Tibial artery (tissue), 4 donors: ENCODE measurements at regions not wholly inside any gene's neighbourhood (a gene's known extent, or its start where the extent isn't known, plus 50 kb on each side); places are given as distances from the start of the nearest gene placed in this dataset.

Experiments used
- DNase-seq, 2 donors: peaks; one replicate each; pipeline ENCODE4 v3.0.0-alpha.2; 2019
- H3K27ac ChIP-seq, 2 donors: fragments of 200-600 bp; sonication (generic) in 1 of 2; 1 replicate in 1 of 2; 2 replicates in 1 of 2; pipeline ENCODE4 v1.5.1; 2018 to 2019; ENCODE audit warnings: mild to moderate bottlenecking in 1 of 2
- H3K27me3 ChIP-seq, 2 donors: fragments of 200-600 bp; sonication (generic) in 1 of 2; one replicate each; pipeline versions ENCODE4 v1.5.1 to v1.6.0; 2016 to 2019
- H3K36me3 ChIP-seq, 3 donors: fragments of 200-600 bp; sonication (generic) in 2 of 3; one replicate each; pipeline ENCODE4 v1.5.1; 2016 to 2019; ENCODE audit warnings: mild to moderate bottlenecking in 2 of 3
- H3K4me1 ChIP-seq, 4 donors: fragments of 200-600 bp; sonication (generic) in 2 of 4; 1 replicate in 3 of 4; 2 replicates in 1 of 4; pipeline ENCODE4 v1.5.1; 2016 to 2019
- H3K4me3 ChIP-seq, 2 donors: fragments of 200-600 bp; sonication (generic) in 1 of 2; 1 replicate in 1 of 2; 2 replicates in 1 of 2; pipeline ENCODE4 v1.5.1; 2018 to 2019; ENCODE audit warnings: mild to moderate bottlenecking in 2 of 2
- H3K9me3 ChIP-seq, 3 donors: fragments of 200-600 bp; sonication (generic) in 1 of 3; one replicate each; pipeline ENCODE4 v1.5.1; 2016 to 2019
- CTCF ChIP-seq, 2 experiments: fragments of 200-600 bp in 1 of 2; fragments of 450-650 bp in 1 of 2; IDR thresholded peaks; one replicate each; pipeline ENCODE4 v1.5.1; 2017 to 2019; ENCODE audit warnings: antibody characterized with exemption in 2 of 2, mild to moderate bottlenecking in 1 of 2, moderate library complexity in 1 of 2
- intact Hi-C: fragments of 100-400 bp; cut with DNase I; formaldehyde crosslinking; loops from one replicate; pipeline ENCODE4 v1.15.0; 2023; ENCODE audit warnings: low total_unique reads

- H3K36me3 ChIP-seq = no peaks in the 10 kb centered on the region
- no peak overlapping the region for H3K27ac ChIP-seq
- no peaks in the 10 kb centered on the region for H3K9me3 ChIP-seq
- TF ChIP-seq CTCF (IDR thresholded peaks at IDR 0.05) = no peak
- no peaks in the 10 kb centered on the region for H3K4me1 ChIP-seq
- DNase-seq = no peak
- no peak overlapping the region for H3K4me3 ChIP-seq
- H3K27me3 ChIP-seq = no peaks in the 10 kb centered on the region
- intact Hi-C loops = no loop called here
These were observed 220.9 kb upstream of the CDC14C start for GRCh38 chr7:48703466-48703865.

- Histone ChIP-seq H3K4me1 (no peaks in the 10 kb centered on the region), H3K27ac (no peak overlapping the region)
- intact Hi-C loops = no loop called here
These were observed 216.2 kb upstream of the CDC14C start for GRCh38 chr7:48708122-48708521.

DNA sequence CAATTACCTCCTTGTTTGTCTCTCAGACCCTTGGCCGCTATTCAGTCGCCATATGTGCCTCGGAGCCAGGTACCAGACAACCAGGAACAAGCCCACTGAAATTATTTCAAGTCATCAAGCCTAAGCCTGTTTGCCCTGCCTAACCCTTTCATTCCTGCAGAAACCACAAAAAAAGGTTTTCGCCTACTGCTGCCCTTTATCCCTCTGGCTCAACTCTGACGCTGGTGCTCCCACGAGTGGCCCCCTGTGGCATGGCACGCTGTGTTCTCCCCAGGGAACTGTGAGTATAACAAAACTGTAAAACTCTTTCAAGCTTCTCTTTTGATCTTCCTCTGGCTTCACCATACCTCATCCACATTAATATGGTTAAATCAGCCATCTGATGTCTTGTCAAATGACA, 215.7 kb upstream of the CDC14C start:
- Histone ChIP-seq H3K27me3 (no peaks in the 10 kb centered on the region), H3K36me3 (no peaks in the 10 kb centered on the region), H3K27ac (no peak overlapping the region), H3K9me3 (no peaks in the 10 kb centered on the region), H3K4me1 (no peaks in the 10 kb centered on the region), H3K4me3 (no peak overlapping the region)
- intact Hi-C loops = no loop called here
- DNase-seq = no peak
- TF ChIP-seq CTCF (IDR thresholded peaks at IDR 0.05) = no peak

More at GRCh38 chr7:48708122-48708521, 216.2 kb upstream of the CDC14C start:
- no peak overlapping the region for H3K4me3 ChIP-seq
- TF ChIP-seq CTCF (IDR thresholded peaks at IDR 0.05) = no peak
- no peaks in the 10 kb centered on the region for H3K27me3 ChIP-seq
- H3K9me3 ChIP-seq = no peaks in the 10 kb centered on the region
- no peak for DNase-seq
- H3K36me3 ChIP-seq = no peaks in the 10 kb centered on the region

GRCh38 chr7:48710995-48711394, 213.4 kb upstream of the CDC14C start:
- DNase-seq = no peak
- no peaks in the 10 kb centered on the region for H3K27me3 ChIP-seq
- H3K4me1 ChIP-seq = no peaks in the 10 kb centered on the region
- no peaks in the 10 kb centered on the region for H3K36me3 ChIP-seq
- H3K27ac ChIP-seq = no peak overlapping the region
- intact Hi-C loops = no loop called here
- no peak overlapping the region for H3K4me3 ChIP-seq
- no peaks in the 10 kb centered on the region for H3K9me3 ChIP-seq
- TF ChIP-seq CTCF (IDR thresholded peaks at IDR 0.05) = no peak

- no peak overlapping the region for H3K27ac ChIP-seq
- DNase-seq = no peak
- intact Hi-C loops = no loop called here
These were observed 205.5 kb upstream of the CDC14C start for GRCh38 chr7:48718731-48719378.

More at GRCh38 chr7:48718731-48719378, 205.5 kb upstream of the CDC14C start:
- Histone ChIP-seq H3K27me3 (no peaks in the 10 kb centered on the region), H3K36me3 (no peaks in the 10 kb centered on the region), H3K4me1 (no peaks in the 10 kb centered on the region), H3K4me3 (no peak overlapping the region), H3K9me3 (no peaks in the 10 kb centered on the region)
- no peak for TF ChIP-seq CTCF (IDR thresholded peaks at IDR 0.05)
